GM21737 (cell line): ENCODE measurements at regions not wholly inside any gene's neighbourhood (a gene's known extent, or its start where the extent isn't known, plus 50 kb on each side); places are given as distances from the start of the nearest gene placed in this dataset.

Source experiments
- ATAC-seq: cut with Tn5 transposase; IDR thresholded peaks from one replicate; pipeline ENCODE4 v1.9.1; 2021; ENCODE audit warnings: mild to moderate bottlenecking, moderate library complexity; ENCODE audit not compliant: unreplicated experiment

DNA sequence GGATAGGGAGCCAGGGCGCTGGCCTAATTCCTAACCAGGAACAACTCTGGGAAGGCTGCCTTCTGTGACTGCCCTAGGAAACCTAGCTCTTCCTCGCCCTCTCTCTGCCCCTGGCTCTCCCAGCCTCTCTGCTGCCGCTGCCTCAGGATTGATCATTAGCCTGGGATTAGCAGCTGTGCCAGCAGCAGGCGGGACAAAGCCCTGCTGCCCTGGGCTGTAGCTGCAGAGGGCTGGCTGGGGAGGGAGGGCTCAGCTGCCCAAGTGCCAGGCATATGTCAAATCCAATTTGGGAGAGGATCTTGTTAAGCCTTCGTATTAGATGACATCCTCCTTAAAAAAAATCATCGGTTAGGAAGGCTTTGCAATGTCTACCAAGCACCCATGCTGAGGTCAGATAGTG is 144.8 kb upstream of the CCL2 start:
- no peak for ATAC-seq

DNA sequence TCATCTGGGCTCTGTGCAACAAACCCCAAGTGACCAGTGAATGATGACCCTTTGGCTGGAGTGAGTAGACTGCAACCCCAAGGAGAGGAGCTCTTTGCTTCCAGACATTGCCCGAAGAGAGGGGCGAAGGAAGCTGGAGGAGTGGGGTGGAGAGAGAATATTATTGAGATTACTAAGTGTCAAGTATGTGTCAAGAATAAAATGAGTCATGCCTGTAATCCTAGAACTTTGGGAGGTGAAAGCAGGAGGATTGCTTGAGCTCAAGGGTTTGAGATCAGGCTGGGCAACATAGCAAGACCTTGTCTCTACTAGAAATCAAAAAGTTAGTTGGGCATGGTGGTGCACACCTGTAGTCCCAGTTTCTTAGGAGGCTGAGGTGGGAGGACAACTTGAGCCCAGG is 142.0 kb upstream of the CCL2 start:
- no peak for ATAC-seq

DNA sequence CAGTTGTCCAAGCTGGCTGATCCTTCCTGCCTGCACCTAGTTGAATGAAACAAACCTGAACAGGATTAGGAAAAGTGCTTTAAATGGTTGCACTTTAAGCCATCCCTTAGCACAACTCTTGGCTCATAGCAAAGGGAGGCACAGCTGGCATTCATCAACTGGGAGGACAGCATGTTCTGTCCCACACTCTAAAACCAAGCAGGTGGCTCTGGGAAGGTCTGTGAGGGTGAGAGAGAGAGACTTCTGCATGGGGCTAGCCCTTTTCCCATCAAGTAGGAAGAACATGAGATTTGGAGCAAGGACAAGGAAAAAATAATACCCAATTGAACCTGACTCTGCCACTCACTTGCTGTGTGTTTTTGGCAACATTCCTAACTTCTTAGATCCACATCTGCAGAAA is 140.9 kb upstream of the CCL2 start:
- ATAC-seq = no peak

DNA sequence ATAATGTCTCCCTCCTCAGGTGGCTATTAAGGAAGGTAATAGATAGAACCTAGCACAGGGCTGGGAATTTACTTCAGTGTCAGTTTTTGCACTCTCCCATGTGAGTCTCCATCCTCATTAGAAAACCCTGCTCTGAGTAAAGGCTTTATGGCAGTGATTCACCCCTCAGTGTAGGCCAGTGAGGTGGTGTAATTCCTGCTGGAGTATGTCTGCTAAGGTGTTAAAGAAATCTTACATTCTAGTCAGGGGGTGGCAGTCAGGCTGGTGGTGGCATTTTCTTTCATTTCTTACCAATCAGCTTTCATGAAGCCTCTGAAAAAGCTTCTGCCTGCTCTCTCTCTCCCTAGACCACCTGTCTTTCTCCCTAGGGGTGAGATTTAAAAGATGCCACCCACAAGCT is 138.8 kb upstream of the CCL2 start:
- no peak for ATAC-seq

GRCh38 chr17:34117332-34117731 is 137.8 kb upstream of the CCL2 start:
- ATAC-seq = no peak

GRCh38 chr17:34117811-34118210 is 137.3 kb upstream of the CCL2 start:
- ATAC-seq = no peak

GRCh38 chr17:34118564-34118963 is 136.5 kb upstream of the CCL2 start:
- no peak for ATAC-seq

- ATAC-seq = no peak
These were observed 133.8 kb upstream of the CCL2 start for GRCh38 chr17:34121311-34121710.

GRCh38 chr17:34122515-34122914 is 132.6 kb upstream of the CCL2 start:
- no peak for ATAC-seq

DNA sequence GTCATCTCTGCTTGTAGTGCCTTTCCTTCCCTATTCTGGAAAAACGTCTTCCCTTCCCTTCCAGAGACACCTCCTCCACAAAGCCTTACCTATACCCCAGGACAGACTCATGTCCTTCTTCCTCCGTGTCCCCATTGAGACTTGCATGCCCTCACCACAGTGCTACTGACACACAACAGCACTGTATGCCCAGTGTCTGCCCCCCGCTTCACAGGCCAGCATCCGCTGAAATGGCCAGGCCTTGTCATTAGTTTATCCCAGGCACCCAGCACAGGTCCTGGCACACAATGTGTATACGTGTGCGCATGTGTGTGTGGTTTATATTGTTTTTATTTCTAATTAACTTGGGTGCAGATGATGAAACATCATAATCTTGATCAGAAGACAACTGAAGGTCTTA is 130.1 kb upstream of the CCL2 start:
- no peak for ATAC-seq

DNA sequence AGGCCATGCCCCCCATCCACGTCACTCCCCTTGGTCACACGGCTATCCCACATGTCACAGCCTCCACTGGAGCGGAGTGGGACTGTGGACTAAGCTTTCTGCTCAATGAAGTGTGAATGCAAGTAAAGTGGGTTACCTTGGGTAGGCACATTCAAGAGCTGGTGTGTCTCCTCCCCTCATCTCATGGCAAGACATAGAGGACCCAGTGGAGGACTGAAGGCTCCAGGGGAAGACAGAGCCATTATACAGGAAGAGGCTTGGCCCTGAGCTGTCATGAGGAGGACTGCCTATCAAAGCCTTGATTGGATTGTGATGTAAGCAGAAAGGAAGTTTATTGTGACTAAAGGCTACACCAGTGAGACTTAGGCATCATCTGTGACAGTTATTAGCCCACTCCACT is 129.2 kb upstream of the CCL2 start:
- ATAC-seq = no peak

DNA sequence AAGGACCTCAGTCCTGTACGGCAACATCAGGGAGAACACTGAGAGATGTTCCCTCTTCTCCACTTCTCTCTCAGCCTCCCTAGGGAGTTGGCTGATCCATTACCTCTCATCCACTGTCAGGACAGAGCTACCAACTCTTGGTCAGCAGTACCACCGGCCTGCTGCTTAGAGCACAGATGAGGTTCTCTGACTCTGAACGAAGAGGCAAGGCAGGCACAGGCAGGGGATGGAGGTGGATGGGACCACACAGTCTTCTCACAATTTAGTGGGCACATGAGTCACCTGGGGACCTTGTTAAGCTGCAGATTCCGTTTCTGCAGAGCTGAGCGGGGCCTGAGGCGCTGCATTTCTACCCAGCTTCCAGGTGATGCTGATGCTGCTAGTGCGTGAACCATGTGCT is 128.6 kb upstream of the CCL2 start:
- ATAC-seq = no peak

DNA sequence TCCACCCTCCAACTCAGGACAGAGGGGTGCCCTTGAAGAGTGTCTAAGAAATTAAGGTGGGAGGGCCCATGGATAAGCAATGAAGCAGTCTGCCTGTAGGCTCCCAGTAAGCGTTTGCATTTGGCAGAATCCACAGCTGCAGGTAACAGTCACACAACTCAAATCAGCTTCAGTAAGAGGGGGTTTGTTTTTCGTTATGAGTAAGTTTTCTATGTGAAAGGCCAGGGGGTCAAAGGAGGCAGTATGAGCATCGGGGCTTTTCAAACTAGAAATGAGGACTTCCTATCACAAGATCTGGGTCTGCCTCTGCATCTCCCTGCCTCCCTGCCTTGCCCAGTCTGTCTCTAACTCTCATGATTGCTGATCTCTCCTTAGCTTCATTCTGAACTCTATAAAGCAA is 128.1 kb upstream of the CCL2 start:
- ATAC-seq = no peak

- no peak for ATAC-seq
These were observed 124.5 kb upstream of the CCL2 start for GRCh38 chr17:34130544-34130943.

- ATAC-seq = no peak
These were observed 123.7 kb upstream of the CCL2 start for GRCh38 chr17:34131386-34131785.

DNA sequence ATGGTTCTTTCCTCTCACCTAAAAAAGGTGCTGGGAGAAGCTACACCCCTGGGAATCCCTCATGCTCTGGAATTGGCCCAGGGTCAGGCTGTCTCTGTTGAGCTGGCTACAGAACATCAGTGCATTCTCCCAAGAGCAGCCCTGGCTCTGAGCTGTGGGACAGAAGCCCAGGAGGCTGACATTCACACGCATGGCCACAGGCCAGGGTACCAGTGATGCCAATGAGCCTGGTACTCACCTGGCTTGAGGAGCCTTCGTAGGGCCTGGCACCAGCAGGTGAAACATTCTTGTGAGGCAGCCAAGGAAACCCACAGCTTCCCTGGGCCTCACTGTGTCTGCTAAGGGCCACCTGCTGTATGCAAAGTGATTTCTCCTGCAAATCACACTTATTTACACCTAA is 121.7 kb upstream of the CCL2 start:
- no peak for ATAC-seq

DNA sequence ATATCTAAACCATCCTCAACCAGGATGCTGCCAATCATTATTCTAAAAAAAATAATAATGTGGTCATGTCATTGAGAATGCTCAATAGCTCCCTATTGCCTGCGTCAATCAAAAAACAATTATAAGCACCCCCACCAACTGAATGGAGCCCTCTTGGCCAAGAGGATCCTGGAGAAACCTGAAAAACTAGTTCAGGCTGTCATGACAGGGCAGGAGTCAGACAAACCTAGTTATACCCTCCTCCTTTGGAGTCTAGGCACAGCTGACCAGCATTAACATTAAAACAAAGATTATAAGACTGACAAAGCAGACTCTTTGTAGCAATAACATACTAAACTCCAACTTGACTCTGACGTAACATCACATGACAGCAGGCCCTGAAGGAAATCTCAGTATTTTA is 119.2 kb upstream of the CCL2 start:
- ATAC-seq = no peak

DNA sequence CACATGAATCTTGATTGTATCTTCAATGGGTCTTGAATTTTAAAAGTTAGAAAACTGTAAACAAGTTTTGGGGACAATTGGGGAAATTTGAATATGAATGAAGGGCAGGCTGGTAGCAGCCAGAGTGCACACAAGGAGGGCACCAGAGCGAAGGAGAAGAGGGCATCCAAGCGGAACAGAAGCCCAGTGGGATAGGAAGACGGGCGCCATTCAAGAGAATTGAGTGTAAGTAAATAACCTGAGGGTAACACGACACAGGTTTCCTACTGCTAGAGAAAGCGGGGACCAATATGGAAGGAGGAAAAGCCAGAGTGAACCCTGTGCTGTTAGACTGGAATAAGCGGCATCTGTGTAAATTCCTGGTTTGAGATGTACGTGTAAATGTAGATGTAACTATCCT is 115.1 kb upstream of the CCL2 start:
- ATAC-seq = no peak

- no peak for ATAC-seq
These were observed 113.5 kb upstream of the CCL2 start for GRCh38 chr17:34141590-34141989.

DNA sequence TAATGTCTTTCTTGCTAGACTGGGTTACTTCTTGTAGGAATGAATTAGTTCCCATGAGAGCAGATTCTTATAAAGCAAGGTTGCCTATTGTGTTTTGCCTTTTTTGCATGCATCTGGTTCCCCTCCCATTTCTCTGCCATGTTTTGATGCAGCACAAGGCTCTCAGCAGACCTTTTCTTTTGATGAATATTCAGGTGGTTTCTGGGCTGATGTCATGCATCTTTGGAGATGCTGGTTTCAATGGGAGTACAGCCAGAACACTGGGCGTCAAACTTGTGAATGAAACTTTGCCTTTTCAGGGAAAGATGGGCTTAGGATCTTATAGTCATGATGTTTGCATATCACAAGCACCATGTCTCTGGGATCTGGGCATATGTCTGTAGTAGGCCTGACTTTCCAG is 111.7 kb upstream of the CCL2 start:
- ATAC-seq = no peak

DNA sequence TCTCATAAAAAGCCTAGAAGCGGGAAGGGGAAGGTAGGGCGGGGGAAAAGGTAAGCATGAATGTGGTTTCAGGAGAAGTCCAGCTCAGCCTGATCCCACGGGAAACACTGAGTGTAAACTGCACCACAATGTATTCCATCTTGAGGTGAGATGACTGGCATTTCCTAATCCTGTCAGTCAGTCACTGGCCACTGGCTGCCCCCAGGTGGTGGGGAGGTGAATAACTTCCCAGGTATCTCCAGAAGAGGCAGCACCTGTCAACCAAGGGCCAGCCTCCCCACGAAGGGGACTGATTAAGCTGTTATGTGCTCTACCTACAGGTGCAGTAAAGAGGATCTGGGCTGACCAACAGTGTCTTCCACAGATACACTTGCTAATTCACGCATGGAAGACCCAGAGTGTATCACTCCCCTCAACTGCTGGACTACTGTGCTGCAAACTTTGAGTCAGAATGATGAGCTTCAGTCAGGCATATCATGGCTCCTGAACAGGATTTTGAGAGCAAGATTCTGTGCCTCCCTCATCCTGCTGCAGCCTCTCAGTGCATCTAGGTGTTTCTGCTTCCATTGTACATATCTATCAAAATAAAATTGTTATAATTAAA is 108.5 kb upstream of the CCL2 start:
- ATAC-seq = no peak

DNA sequence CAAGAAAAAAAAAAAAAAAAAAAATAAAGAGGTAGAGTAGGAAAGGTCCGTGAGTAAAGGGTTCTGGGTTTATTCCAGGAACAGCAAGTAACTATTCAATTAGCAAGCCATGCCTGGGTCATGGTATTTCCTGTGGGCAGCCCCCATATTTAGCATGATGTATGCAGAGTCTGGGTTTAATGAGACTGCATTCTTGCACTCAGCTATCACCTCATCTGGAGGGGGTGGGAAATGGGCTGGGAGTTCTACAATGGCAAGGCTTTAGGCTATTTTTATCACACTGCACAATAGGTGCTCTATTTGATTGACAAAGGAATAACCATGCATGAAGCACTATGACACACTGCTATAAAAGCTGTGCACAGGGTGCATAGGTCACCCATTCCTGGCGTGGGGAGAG is 104.0 kb upstream of the CCL2 start:
- no peak for ATAC-seq

DNA sequence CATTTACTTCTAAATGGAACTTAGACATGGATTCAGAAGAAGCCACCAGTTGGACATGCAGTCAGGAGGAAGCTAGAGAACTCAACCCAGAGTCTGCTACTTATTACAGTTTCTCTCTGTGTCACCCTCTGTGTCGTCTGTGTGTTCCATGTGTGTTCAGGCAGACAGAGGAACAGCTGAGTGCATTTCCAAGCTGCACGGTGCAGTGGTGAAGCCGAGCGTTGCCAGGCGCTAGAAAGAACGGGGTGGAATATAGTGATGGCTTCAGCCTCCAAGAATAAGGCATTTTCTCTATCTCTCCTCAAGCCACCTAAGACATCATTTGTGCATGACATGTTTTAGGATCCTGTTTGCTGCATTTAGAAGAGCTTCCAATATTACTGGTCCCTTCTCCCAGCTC is 101.1 kb upstream of the CCL2 start:
- ATAC-seq = no peak
